ENCODE measurements at regions not wholly inside any gene's neighbourhood (a gene's known extent, or its start where the extent isn't known, plus 50 kb on each side); places are given as distances from the start of the nearest gene placed in this dataset.

DNA sequence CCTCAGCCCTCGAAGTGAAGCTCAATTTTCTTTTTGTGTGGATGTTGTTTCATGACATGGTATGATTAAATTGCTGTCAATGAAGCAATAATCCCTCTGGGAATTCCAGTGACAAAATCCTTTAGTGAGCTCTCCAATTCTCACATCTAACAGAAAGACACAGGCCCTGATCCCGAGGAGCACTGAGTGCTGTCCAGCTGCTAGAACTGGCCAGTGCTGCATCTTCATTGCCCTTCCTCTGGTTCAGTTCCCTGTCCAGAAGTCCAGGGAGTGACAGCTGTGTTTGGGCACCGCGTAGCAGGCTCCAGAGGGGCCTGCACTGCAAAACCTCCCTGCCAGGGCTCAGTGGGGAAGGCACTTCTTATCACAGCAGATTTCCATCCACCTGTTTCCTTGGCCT is 516.8 kb upstream of the ATP11B start:
- no peak for DNase-seq

DNA sequence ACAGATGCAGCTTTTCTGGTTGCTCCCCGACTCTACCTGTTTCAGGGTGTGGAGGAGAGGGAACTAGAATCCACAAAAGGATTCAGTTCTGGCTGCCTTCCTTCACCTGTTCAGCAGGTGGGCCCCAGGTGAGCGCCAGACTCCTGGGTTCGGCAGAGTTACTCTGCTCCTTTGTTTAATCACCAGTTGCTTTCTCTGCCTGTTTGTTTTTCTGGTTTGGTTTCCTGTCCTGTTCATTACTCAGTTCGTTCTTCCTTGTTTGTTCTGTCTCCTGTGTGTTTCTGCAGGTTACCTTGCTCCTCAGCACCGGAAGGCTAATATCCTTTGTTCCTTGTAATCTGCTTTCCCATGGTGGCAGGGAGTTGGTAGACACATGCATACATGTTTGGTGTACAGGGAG is 508.5 kb upstream of the ATP11B start:
- no peak for DNase-seq

DNA sequence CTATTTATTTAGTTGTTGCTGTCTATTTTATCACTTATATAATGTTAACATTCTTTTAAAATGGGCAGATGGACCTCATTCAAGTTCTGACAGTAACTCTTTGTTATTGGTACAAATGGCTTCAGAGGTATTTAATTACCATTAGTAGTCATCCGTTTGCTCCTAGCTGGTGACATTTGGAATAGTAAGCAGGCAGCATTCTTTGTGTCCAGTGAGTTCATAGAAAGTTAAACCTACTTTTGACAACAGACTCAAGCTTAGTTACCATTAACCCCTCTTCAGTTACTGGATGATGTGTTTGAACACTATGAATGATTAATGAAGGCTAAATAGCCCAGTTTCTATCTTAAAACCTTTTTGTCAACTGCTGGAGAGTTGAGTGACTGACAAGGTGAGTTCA is 500.7 kb upstream of the ATP11B start:
- DNase-seq, result peak; percentile 3

DNA sequence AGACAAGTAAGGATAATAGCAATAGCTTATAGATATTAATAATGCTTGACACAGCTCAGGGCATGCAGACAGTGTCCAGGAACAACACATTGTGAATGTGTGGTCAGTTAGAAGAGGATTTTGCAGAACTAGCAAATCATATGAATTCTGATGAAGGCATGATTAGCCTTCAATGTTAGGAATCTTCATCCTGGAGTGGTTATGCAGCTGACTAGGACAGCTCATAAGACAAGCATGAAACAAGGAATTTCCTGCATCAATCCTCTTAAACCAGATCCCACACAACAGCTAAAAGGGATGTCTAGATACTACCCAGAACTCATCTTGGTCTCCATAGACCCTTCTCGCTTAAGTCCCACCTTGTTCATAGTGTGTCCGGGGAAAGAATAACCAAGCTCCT is 499.0 kb upstream of the ATP11B start:
- DNase-seq, result peak; percentile 87

DNA sequence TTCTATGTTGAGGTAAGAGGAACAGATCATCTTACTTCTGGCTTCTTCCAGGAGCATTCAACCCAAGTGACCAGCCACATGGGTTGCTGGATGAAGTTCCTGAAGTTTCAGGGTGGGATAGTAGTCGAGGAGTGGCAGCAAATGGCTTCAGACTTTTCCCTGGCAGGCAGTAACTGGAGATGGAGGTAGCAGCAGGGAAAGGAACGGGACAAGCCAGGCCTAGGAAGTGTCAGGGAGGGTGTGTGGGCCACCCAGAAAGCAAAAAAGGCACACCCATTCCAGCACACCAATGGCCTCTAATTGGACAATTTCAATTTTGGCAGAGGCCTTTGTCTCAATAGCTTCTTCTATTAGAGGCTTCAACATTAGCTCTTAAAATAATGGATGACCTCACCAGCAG is 498.6 kb upstream of the ATP11B start:
- DNase-seq, result no peak

DNA sequence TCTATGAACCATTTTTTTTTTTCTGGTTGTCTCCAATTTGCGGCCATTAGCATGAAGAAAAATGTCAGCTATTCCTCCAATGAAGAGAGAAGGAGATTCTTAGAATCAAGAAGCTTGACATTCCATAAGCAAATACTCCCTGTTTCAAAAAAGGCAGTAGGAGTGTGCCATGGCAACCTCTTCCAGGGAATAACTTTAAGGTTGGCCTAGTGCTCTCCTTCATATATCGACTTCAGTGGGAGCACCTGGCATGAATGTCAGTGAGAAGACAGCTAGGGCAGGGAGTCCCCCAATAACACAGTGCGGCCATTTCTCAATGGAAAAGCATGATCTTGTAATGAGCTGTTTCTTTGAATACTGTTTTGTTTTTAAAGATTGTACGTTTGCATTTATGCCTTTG is 493.0 kb upstream of the ATP11B start:
- DNase-seq, result no peak

DNA sequence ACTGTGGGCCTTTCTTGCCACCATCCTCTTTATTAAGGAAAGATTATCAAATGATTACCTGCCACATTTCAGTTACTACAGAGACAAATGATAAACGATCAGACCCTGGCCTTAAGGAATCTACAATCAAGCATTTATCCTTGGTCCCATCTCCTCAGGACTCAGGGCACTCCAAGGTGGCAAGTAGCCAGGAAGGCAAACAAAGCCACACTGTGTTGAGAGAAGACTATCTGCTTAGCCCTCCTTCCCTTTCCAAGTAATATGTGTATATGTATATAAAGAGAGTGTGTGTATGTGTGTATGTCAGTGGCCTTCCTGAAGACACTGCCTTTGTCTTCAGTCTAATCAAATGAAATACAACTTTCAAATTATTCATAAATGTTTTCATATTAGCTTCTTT is 490.1 kb upstream of the ATP11B start:
- no peak for DNase-seq

DNA sequence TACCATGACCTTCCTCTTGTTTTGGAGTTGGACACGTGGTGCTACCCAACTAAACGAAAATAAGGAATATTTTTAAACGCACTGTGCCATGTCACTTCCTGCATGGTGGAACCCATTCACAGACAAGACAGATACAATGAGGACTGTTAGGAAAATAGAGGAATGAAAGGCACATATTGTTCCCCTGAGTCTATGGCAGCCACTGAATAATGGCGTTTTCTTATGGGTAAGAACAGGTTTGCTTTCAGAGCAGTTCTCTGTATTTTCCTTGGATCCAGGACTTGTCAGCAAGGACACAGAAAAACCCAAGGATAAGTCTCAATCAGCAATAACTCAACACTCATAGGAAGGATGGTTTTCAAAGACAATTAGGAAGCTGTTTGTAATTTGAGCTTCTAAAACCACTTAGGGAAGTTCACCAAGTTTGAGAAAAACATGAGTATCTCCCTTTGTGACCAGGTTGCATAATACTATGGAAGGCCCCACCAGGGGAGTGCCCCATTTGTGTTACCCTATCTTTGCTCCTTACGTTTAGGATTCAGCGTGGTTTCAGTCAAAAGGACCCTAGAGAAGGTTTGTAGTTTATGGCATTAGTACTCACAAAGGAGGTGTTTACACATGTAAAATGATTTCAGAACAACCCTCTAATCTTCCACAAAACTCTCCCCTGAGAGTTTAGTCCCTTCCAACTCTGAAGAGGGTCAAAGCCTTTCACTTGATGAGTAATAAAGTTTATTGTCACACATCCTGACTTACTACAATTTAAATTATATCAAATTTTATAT is 487.2 kb upstream of the ATP11B start:
- DNase-seq, result no peak

DNA sequence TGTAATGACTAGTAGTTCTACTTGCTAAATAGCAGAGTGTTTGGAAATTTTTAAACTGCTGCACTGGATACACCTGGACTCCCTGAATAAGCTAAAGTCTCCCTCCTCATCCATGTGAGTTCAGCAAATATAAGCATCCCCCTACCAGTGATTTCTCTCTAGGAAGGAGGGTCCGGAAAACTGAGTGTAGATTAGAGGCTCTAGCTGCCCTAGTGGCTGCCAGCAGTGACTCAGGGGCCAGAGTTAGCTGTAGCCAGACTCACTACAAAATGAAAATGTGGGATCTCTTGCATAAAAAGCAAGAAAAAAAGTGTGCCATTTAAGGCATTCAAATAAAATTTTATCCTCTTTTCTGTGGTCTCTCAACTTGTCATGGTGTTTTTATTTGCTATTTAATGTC is 485.0 kb upstream of the ATP11B start:
- no peak for DNase-seq

DNA sequence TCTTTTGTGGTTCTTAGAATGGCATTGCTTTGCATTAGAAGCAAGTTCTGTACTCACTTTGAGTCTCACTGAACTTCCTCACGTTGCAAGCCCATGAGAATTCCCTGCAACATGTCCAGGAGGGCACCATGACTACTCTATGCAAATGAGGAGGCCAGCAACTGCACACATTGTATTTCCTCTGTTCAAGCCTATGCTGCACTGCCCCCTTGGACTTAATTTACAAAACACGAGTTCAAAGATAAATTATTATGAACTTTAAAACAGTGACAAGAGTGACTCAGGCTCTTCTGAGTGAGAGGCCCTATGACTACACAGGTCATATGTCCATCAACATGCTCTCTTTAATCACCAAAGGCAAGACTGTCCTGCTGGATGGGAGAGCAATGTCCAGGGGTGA is 484.2 kb upstream of the ATP11B start:
- peak; percentile 23 for DNase-seq

DNA sequence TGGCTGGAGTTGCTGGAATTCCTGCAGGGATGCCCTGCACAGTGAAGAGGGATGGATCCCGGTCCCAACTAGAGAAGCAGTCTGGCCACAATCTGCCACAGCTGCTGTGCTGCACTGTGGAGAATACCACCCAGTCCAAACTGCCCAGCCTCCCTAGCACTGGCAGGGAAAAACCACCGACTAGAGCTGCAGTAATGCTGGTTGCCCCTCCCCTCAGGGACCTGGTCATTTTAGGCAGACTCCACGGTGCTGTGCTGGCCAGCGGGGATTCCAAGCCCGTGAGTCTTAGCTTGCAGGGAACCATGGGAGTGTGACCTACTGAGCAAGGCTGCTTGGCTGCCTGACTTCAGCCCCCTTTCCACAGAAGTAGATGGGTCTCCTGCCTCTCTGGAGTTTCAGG is 478.0 kb upstream of the ATP11B start:
- DNase-seq, result no peak

DNA sequence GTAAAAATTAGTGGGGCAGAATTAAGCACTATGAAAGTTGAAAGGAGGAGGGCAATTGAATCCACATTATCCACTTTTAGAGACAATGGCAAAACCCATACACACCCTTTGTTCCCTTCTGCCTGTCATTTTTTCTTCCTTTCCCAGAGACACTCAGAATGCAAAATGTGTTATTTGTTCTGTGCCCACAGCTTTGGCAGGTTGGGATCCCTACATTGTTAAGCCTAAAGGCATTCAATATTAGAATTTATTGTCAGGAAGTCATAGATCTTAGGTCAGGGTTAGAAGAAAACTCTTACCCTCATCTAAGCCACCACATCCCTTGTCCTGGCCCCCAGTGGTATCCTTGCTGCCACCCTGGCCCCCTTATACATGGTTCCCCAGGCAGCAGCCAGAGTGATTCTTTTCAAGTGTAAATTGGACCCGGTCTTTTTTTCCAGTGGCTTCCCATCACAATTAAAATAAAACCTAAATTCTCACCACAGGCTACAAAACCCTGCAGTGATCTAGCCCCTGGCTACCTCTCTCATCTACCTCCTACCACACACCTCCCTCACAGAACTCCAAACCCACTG is 470.1 kb upstream of the ATP11B start:
- no peak for DNase-seq

DNA sequence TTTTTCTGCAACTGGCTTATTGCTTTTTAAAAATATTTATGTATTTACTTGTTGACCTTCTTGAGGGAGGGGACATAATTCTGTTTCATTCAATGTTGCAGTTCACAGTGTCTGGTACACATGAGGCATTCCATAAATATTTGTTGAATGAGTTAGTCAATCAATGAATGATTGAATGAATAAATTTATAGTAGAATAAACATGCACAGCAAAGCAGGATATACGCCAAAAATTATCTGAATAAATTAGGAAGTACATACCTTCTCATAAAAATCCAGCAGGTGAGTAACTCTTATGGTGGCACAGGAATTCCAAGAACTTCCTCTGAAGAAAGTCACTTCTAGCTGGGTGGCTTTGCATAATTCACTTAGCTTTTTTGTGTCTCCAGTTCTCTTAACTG is 469.4 kb upstream of the ATP11B start:
- peak; percentile 21 for DNase-seq

DNA sequence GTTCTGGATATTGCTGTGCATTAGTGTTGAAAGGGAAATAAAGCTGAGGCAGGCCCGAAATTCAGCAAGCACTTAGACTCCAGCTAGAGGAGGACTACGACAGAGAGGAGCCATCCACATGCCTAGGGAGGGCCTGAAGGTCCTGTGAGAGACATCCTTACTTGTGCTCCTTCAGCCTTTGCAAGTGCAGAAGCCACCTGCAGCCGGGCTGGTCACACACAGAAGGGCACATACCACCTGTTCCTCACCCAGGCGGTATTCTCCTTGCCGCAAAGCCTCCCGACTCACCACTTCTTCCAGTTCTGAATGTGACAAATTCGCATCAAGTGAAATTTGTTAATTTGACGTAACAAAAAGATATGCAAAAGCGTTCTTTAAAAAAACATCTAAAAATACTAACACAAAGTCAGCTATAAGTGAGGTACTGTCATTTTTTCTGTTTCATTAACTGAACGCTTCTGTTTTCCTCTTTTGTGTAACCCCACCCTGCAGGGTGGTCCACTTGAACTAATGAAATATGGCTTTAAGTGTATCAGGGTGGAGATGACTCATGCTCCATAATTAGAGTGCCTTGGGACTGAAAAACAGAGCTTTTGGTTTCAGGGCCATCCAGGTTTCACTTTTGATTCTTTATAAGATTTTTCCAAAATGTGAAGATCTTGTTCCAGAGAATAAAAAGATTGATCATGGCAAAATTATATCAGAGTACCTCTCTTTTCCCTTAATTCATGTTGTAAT is 467.9 kb upstream of the ATP11B start:
- peak; percentile 45 for DNase-seq

DNA sequence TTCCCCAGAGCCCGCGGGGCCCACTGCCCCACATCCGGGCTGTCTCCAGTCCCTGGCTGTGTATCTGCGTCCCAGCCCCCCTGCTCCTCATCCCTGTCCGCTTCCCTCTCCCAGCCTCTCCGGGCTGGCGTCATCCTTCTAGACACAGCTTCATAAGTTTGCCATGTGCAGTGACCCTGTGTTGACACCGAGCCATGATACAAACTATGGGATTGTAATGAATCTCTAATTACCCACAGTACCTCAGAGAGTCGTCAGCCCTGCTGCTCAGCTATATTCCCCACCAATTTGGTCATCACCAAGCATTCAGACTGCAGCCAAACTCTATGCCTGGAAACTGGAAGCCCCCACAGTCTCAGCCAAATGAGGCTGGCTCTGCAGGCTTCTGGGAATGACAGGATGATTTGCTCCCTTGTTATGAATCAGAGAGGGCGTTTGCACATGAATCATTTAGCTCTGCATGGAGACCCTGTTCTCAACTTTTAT is 466.1 kb upstream of the ATP11B start:
- peak; percentile 96 for DNase-seq

DNA sequence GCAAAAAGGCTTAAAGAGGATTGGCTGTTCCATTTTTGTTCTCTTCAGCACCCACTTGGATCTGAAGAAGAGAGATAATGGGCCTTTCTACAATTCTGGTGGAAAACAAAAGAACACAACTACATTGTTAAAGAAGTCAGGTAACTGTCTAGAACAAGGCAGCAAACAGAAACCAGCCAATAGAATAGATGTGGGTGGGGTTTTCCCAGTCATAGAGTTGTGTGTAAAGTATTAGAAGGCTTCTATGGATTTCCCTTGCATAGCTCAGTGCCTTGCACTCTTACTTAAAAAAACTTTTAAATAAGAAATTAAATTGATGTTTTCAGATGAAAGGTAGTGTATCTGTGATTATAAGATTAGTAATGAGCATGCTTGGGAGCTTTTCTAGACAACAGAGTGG is 462.7 kb upstream of the ATP11B start:
- DNase-seq, result no peak

DNA sequence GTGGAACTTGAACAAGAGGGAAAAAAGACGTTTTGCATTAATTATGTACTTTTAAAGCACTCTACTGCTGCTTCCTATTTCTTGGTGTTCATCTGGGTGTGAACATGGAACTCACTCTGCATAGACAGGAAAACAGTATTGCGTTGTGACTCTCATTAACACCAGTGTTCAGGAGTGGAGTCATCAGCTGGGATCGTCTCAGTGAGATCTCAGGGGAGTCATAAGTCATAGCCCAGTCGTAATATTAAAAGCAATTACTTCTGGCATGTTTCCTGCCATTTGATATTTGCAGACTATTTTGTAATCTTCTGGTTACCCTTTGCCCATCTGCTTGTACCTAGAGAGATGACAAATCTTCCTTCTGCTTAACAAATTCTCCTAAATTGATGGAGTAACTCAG is 462.0 kb upstream of the ATP11B start:
- peak; percentile 49 for DNase-seq

DNA sequence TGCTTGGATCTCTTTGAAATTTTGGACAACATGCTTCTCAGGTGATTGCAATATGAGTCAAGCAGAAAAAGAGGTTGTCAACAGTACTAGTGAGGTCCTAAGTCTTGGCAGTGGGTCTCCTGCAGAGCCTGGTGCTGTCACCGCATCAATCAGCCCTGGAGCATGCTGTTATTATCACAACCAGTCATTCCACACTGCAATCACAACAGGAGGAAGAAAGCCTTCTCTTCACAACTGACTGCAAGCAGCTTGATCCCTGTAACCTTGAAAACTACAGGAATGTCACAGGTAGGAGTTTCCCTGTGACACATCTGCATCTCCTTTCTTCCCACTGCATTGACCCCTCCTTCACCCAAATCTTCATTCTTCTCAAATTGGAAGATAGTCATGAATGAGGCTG is 451.1 kb upstream of the ATP11B start:
- no peak for DNase-seq

DNA sequence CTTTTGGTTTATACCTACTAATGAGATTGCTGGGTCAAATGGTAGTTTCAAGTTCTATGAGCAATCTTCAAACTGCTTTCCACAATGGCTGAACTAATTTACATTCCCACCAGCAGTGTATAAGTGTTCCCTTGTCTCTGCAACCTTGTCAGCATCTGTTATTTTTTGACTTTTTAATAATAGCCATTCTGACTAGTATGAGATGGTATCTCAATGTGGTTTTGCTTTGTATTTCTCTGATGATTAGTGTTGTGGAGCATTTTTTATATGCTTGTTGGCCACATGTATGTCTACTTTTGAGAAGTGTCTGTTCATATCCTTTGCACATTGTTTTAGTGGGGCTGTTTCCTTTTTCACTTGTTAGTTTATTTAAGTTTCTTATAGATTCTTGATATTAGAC is 449.3 kb upstream of the ATP11B start:
- peak; percentile 35 for DNase-seq

DNA sequence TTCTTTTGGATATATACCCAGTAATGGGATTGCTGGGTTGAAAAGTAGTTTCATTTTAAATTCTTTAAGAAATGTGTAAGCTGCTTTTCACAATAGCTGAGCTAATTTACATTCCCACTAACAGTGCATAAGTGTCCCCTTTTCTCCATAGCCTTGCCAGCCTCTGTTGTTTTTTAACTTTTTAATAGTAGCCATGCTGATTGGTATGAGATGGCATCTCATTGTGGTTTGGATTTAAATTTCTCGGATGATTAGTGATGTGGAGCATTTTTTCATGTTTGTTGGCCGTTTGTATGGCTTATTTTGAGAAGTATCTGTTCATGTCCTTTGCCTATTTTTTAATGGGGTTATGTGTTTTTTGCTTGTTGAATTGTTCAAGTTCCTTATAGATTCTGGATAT is 444.3 kb upstream of the ATP11B start:
- DNase-seq, result no peak

DNA sequence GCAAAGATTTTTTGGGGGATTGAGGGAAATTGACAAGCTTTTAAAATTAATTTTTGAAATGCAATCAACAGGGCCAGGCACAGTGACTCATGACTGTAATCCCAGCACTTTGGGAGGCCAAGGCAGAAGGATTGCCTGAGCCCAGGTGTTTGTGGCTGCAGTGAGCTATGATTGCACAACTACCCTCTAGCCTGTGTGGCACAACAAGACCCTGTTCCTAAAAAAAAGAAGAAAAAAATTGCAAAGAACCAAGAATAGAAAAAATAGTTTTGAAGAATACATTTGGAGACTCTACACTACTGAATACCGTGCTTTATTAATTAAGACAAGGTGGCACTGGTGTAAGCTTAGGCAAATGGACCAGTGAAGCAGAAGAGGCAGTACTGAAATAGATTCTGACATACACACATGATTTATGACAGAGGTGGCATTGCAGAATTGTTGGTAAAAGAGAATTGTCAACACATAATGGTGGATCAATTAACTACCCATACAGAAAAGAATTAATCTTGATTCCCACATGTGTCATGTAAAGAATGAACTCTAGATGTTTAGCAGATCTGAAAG is 443.3 kb upstream of the ATP11B start:
- no peak for DNase-seq

DNA sequence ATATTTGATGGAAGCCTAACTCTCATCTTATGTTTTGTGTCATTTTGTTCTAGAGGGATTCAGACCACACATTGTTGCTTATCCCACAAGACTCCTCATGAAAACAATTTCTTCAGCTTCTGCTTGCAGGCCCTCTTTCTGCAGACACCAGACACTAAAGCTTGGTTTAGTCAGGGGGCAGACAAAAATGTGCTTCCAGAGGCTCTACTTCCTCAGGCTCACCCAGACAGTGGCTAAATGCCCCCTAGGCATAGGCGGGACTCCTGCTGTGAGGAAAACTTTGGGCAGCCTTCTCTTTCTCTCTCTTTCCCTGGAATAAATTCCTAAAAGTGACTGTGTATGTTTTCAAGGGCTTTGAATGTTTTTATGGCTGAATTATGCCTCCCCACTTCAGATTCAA is 435.4 kb upstream of the ATP11B start:
- DNase-seq, result no peak

DNA sequence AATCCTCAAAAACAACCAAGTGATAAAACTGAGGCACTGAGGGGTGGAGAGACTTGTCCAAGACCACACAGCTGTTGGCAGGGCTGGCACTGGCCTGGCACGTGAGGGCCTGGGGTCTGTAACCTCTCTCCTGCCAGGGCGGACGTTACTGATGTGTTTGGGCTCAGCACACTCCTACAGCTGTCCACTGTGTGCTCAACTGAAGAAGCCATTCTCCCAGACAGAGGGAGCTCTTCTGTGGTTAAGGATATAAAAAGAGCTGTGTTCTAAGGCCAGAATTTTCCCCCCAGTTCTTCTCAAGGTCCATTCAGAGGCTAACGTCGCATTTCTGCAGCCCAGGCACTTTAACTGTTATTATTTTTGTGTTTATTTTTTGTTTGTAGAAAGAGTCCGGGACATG is 429.0 kb upstream of the ATP11B start:
- no peak for DNase-seq

Data from fibroblast of skin of abdomen (primary cell).